SKM-1 (cell line): ENCODE measurements at regions not wholly inside any gene's neighbourhood (a gene's known extent, or its start where the extent isn't known, plus 50 kb on each side); places are given as distances from the start of the nearest gene placed in this dataset.

Experiments
- DNase-seq: peaks from one replicate; lab custom pipeline; 2025; ENCODE audit not compliant: unreplicated experiment; lab: John Stamatoyannopoulos, UW

- no peak for DNase-seq
These were observed 477.9 kb downstream of the LMO4 start for GRCh38 chr1:87806379-87807094.

GRCh38 chr1:87810166-87810565, 481.5 kb downstream of the LMO4 start:
- DNase-seq: no peak

- DNase-seq: no peak
These were observed 484.3 kb downstream of the LMO4 start for GRCh38 chr1:87812871-87813577.

- no peak for DNase-seq
These were observed 485.9 kb downstream of the LMO4 start for GRCh38 chr1:87814573-87814972.

- DNase-seq: no peak
These were observed 488.0 kb downstream of the LMO4 start for GRCh38 chr1:87816646-87817045.

GRCh38 chr1:87820668-87821334, 492.1 kb downstream of the LMO4 start:
- no peak for DNase-seq

- no peak for DNase-seq
These were observed 492.6 kb downstream of the LMO4 start for GRCh38 chr1:87821335-87821697.

GRCh38 chr1:87826681-87827251, 498.1 kb downstream of the LMO4 start:
- peak; percentile 43 for DNase-seq

GRCh38 chr1:87829360-87829759, 500.7 kb downstream of the LMO4 start:
- DNase-seq: no peak

GRCh38 chr1:87830432-87830978, 501.8 kb downstream of the LMO4 start:
- DNase-seq: peak; percentile 2

GRCh38 chr1:87833166-87833565, 504.5 kb downstream of the LMO4 start:
- DNase-seq: no peak

- no peak for DNase-seq
These were observed 505.5 kb downstream of the LMO4 start for GRCh38 chr1:87834151-87834550.

- DNase-seq: no peak
These were observed 506.3 kb downstream of the LMO4 start for GRCh38 chr1:87834941-87835340.

- DNase-seq: no peak
These were observed 512.1 kb downstream of the LMO4 start for GRCh38 chr1:87840767-87841166.

- no peak for DNase-seq
These were observed 512.7 kb downstream of the LMO4 start for GRCh38 chr1:87841332-87841731.

GRCh38 chr1:87842156-87842555, 513.5 kb downstream of the LMO4 start:
- no peak for DNase-seq

- no peak for DNase-seq
These were observed 515.6 kb downstream of the LMO4 start for GRCh38 chr1:87844251-87844650.

GRCh38 chr1:87851490-87851889, 522.8 kb downstream of the LMO4 start:
- no peak for DNase-seq

GRCh38 chr1:87852410-87853161, 523.9 kb downstream of the LMO4 start:
- no peak for DNase-seq

- no peak for DNase-seq
These were observed 525.1 kb downstream of the LMO4 start for GRCh38 chr1:87853576-87854351.
